ENCODE measurements at regions not wholly inside any gene's neighbourhood (a gene's known extent, or its start where the extent isn't known, plus 50 kb on each side); places are given as distances from the start of the nearest gene placed in this dataset.

DNA sequence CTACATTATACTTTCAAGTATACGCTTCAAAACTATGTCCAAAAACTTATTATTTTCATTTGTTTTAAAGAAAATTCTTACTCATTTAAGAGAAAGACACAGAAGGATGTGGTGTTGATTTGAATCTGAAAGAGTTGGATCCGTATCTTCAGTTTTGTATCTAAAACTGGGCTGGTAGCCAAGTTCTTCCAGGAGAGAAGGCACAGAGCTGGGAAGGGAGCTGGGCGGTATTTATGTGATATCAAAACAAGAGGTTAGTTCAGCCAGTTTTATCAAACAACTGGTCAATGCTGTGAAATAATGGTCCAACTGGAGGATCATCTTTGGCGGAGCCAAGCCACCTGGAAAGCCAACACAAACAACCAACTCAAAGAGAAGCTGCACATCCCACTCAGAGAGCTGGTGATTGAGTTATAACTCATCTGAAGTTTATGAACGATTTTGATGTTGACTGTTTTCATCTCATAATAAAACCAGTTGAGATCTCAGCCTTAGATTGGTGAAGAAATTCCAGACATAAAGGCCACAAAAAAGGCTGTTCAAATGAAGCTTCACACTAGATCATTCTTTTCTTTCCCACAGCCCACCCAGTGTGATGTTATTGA, 489.6 kb upstream of the RASGRP1 start:
- TF ChIP-seq, protein P1, sequence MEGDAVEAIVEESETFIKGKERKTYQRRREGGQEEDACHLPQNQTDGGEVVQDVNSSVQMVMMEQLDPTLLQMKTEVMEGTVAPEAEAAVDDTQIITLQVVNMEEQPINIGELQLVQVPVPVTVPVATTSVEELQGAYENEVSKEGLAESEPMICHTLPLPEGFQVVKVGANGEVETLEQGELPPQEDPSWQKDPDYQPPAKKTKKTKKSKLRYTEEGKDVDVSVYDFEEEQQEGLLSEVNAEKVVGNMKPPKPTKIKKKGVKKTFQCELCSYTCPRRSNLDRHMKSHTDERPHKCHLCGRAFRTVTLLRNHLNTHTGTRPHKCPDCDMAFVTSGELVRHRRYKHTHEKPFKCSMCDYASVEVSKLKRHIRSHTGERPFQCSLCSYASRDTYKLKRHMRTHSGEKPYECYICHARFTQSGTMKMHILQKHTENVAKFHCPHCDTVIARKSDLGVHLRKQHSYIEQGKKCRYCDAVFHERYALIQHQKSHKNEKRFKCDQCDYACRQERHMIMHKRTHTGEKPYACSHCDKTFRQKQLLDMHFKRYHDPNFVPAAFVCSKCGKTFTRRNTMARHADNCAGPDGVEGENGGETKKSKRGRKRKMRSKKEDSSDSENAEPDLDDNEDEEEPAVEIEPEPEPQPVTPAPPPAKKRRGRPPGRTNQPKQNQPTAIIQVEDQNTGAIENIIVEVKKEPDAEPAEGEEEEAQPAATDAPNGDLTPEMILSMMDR (IDR thresholded peaks at IDR 0.05): no peak
- no peak for TF ChIP-seq POLR2A (IDR thresholded peaks at IDR 0.05)

Measured in esophagus squamous epithelium (tissue), 4 donors.